ENCODE measurements at regions not wholly inside any gene's neighbourhood (a gene's known extent, or its start where the extent isn't known, plus 50 kb on each side); places are given as distances from the start of the nearest gene placed in this dataset.
"Not testable (repeated sequence)": the region's sequence is repeated elsewhere in the genome, so short reads cannot be mapped to it uniquely, and the experiment has no call there.

DNA sequence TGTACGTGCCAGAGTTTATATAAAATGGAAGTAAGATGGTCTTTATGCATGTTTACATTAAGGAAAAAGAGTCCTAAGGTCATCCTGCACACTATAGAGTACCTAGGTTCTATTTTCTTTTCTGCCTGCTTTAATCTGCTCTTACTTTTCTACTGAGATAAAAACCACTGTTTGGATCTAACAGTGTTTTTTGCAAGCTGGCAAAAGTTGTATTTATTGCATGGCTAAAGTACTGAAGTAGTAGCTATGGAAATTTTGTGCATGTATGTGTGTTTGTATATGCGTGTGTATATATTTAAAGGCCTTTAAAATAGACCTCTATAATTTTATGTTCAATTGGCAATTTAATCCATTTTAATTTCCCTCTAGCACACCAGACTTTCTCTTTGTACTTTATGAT, 98.3 kb upstream of the CPSF6 start:
- no peak for DNase-seq

DNA sequence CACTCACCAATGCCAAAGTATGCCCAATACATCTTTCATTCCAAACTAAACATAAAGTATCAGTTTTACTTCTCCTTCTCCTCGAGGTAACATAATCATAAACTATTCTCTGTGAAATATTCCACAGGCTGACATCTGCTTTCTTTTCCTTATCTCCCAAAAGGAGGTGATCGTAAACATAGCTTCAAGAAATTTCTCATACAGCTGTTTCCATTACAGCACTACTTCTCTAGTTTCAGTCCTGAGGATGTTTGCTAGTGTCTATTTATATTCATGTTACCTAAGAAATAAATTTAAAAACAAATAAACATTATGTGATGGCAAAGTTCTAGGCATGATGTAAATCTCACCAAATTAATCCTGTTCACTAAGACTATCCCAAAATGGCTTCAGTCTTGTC, 90.1 kb upstream of the CPSF6 start:
- DNase-seq, result no peak

DNA sequence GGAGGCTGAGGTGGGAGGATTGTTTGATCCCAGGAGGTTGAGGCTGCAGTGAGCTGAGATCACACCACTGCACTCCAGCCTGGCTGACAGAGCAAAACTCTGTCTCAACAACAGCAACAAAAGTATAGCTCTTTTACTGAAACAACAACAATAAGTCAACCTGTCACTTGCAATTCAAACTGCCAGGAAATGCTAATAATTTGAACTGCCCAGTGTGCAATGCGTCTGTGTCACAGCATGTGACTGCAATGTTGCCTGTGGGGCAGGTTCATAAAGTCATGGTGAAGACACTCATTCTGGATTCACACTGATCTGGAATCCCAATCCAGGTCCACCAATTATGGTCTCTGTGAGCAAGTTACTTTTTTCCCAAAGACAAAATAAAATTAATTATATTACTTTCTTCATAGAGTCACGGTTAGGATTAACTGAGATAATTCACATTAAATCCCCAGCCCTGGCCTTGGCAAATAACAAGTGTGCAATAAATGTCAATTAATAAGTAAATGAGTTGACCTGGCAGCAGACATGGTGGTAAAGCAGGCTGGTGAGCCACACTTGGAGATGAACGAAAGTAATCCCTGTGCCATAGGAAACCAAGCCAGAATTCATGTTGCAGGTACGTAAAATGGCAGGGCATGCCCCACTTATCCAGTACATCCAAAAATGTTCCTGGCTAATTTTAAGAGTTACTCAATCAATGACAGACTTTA, 89.1 kb upstream of the CPSF6 start:
- DNase-seq, result no peak

DNA sequence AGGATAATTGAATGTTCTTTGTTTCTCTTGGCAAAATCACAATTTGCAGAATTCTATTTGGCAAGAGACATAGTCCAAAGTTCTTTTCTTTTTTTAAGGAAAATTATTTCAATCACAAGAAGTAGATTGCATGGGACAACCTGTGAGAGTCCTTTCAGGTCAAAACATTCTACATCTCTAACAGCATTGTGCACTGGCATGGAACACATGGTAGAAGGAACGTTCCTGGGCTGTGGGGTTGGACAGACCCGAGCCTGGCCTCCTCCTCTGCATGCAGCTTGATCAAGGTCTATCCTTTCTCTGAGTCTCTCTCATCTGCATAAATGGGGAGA, 88.6 kb upstream of the CPSF6 start:
- no peak for DNase-seq

DNA sequence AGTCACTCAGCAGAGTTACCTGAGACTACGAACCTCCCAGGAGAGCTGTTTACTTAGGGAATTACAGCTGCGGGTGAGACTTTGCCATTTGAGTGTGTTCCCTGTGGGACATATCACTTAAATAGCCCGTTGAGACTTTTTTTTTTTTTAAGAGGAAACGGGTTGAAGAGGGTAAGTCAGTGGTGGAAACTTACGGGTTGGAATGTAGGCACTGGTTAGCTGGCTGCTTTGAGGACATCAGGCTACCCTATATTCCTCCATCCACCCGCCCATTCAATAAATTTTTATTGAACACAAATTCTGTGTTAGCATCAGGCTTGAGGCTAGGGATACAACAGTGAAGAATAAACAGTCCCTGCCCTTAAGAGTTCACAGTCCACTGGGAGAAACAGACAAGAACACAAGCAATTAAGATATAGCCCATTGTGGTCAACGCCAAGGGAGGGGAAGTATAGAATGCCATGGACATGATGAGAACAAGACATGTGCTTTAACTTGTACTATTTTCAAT, 88.1 kb upstream of the CPSF6 start:
- DNase-seq, result no peak

DNA sequence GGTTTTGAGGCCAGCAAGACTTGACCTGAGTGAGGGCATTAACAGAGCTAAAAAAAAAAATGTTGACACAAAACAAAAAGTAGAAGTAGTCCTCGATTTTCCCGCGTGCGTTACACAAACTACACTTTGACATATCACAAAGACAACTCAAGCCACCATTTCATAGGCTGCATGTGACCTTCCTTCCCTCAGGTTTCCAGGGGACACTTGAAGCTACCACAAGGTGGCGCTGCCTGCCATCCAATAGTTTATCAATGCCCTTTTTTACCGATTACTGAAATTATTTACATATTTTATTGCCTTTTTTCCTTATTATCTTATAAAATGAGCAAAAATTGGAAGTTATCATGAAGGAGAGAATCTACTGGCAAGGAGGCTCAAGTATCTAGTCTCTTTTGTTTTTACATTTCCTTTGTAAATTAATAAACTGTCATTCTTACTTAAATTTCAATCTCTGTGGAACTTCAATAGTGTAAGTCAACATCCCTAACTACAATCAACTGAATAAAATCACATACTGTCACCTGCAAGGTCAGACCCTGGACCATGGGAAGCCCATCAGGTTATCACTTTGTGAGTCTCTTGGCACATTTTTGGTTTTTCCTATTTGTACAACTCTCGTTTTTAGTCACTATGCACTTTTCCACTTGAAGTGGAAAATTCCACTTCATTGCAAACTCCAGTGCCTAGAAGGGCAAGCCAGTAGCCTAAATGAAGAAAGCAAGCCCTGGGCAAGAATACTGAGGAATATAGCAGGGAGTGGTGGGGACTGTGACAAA, 84.6 kb upstream of the CPSF6 start:
- no peak for DNase-seq

DNA sequence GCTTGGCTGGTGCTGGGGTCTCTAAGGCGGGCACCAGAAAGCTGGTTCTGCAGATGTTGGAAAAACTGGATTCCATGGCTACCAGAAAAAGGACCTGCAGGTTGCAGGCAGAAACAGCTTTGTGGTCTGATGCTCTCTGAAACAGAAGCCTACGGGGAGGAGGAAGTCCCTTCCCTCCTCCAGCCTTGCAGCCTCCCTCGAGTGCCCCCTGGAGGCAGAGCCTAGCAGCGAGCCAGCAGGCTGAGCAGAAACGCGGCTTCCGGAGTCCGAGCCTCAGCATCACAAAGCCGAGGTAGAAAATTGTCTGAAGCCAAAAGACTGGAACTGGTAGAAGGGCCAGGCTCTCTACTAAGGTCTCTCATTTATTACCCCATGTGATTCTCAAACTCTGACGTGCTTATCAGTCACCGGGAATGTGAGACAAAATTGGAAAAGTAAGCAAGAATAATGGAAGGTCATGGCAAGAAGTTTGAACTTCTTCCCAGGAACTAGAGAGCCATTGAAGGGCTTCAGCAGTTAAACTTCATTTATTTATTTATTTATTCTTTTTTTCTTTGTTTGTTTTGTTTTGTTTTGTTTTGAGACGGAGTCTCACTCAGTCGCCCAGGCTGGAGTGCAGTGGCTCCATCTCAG, 82.2 kb upstream of the CPSF6 start:
- peak; percentile 96 for DNase-seq

DNA sequence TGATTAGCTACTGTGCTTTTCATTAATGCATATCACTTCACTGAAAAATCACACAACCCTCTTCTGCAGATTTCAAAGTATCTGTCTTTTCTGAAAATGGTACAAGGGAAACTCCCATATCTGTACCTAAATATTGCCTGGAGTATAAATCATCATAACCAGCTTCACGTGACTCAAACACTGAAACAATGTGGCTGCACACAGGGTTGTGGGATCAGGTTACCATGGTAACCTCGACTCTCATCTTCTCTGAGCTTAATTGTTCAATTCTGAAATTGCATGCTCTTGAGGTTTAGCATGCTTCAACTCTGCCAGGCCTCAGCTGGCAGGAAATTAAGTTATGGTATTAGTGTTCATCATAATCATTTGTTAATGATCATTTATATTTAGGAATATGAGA, 77.5 kb upstream of the CPSF6 start:
- no peak for DNase-seq

DNA sequence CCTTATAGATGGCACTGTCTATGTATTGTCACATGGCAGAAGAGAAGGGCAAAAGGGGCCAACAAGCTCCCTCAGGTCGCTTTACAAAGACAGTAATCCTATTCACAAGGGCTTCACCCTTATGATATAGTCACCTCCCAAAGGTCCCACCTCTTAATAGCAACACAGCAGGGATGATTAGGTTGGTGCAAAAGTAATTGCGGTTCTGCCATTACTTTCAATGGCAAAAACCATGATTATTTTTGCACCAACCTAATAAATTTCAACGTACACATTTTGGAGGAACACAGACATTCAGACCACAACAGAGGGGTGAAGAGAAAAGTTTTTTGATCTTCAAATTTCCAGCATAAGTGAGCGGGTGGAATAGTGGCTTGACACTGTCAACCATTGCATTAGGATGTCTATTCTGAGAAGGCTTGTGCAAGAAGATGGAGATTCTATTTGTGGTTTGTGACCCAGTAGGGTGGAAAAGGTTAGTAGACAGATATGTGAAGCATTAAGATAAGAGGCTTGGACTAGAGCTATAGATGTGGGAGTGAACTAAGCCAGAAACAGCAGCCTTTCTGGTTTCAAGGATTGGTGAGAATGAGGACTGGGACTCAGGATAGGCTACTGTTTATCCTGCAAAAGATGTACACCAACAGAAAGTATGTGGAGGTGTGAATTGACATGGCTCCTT, 75.5 kb upstream of the CPSF6 start:
- no peak for DNase-seq

DNA sequence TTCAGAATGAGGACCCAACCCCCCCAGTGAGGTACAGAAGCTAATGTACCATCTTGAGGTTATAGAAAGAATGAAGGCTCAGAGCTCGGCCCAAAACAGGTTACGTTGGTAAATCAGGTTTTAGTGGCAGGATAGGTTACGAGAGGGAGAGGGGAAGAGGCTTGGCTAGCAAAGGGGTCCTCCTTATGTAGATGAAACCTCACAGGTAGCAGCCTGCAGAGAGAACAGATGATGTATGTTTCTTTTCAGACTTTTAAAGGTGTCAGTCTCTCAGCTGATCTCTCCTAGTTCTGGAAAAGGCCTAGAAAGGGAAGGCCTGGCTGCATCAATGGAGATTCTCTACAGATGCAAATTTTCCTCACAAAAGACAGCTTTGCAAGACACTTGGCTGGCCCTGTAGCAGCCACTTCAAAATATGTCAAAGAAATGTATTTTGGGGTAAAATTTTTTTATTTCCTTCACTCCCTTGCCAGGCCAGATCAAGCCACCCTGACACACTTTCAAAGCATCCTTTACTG, 71.7 kb upstream of the CPSF6 start:
- no peak for DNase-seq

DNA sequence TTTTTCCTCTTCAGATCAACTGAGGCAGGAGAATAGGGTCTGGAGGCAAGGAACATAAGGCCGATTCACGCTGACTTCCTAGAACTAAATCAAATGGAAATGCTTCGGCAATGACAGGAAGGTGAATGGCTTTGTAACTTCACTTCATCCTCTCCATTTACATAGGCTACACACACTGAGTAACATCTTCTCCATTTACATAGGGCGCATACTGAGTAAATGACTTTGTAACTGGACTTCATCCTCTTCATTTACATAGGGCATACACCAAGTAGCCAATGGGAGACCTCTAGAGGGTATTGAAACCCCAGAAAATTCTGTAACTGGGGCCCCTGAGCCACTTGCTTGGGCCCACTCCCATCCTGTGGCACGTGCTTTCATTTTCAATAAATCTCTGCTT, 71.0 kb upstream of the CPSF6 start:
- DNase-seq, result no peak

DNA sequence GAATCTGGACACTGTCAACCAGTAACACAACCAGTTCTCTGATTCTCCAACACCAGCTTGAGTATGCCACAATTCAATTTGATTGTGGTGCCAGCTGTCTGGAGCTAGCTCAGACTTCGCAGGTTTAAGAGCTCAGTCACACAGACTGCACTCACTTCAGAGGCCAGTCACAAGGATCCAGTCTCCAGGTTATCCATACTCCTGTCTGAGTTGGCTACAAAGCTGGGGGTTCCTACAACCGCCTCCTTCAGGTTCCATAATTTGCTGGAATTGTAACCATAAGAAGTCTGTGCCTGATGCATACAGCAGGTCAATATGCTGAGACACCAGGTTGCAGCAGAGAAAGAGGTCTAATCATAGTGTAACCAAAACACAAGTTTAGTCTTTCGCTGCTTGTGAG, 70.5 kb upstream of the CPSF6 start:
- DNase-seq, result no peak

DNA sequence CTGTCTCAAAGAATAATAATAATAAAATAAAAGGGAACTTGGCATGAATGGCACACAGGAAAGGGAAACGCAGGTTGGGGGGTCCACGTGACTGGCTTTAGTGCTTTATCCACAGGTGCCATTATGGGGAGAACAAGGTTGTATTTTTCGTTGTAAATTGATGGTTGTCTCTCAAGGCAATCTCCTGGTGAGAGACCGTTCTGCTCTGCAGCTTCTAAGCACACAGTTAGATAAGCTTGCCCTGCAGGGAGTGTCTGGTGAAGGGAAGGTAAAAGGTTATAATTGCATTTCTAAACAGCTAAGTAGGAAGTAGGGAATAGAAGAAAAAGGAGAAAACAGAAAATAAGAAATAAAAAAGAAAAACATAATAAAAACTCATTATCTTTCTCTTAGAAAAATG, 69.1 kb upstream of the CPSF6 start:
- DNase-seq, result no peak

DNA sequence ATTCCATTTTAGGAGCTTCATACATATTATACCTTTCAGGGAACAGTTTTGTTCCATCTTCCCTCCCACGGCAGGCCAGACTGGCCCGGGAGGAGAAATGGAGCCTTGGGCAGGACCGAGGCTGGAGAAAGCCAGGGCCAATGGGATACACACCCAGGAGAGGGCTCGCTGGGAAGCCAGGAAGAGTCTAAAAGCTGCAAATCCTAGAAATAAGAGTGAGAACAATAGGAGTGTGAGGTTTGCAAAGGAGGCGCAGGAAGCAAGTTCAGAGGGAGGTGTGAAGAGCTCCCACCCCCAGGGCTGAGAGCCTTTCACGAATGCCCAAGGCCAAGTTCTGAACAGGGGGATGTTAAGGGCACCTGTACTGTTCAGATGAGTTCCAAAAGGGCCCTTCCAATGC, 67.5 kb upstream of the CPSF6 start:
- DNase-seq, result no peak

DNA sequence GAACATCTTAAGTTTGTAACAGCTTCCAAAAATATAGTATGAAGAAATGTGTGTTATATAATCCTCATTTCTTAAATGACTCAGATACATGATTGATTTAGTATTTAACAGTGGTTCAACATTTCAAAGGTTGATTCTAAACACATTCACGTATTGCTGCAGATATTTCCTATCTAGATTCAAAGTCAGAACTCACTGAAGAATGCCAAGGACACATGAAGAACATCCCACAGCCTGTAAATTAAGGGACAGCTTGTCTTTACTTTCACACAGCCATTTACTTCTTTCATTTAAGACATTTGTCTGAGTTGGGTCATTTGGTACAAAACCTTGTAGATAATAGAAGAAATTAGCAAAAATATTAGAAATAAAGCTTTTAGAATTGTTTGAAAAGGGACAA, 66.9 kb upstream of the CPSF6 start:
- no peak for DNase-seq

DNA sequence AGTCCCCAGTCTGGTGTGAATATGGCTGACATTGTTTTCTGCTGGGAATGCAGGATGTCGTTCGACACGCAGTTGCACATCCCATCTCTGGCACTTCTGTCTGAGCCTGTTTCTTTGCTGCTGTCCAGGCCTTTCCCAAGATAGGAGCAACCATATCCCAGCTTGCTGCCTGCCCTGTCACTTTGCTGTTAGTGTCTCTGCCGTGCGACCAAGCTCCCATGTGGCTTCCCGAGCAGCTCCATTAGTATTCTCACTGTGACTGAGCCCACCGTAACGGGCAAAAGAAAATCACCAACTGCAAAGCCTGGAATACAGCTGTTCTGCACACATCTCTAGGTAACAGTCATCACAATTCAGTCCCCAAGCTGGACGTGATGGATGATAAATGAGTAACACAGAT, 66.0 kb upstream of the CPSF6 start:
- DNase-seq, result no peak

DNA sequence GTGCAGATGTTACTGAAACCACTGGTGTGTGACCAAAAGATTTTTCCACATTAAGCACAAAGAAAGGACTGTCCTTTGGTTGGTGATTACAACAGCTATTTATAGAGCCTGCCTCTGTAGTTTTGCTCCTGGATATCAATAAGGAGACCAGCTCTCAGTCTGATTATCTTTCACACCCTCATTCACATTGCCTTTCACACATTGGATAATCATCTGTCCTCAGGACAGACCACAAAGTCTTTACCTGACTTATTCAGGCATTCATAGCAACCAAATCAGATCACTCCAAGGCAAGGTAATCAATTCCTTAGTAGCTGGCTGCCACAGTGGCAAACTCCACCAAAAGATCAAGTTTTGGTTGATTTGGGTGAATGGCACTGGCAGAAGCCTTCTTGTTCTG, 59.6 kb upstream of the CPSF6 start:
- DNase-seq, result no peak

DNA sequence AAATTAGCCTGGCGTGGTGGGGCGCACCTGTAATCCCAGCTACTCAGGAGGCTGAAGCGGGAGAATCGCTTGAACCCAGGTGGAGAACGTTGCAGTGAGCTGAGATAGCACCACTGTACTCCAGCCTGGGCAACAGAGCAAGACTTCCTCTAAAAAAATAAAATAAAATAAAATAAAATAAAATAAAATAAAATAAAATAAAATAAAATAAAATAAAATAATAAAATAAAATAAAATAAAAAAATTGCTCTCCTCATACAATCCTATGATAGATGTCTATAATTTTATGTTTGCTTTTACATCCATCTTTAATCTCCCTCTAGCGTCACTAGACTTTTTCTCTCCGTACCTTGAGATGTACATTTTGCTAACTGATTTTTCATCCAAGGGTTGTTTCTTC, 51.8 kb upstream of the CPSF6 start:
- not testable (repeated sequence) for DNase-seq

DNA sequence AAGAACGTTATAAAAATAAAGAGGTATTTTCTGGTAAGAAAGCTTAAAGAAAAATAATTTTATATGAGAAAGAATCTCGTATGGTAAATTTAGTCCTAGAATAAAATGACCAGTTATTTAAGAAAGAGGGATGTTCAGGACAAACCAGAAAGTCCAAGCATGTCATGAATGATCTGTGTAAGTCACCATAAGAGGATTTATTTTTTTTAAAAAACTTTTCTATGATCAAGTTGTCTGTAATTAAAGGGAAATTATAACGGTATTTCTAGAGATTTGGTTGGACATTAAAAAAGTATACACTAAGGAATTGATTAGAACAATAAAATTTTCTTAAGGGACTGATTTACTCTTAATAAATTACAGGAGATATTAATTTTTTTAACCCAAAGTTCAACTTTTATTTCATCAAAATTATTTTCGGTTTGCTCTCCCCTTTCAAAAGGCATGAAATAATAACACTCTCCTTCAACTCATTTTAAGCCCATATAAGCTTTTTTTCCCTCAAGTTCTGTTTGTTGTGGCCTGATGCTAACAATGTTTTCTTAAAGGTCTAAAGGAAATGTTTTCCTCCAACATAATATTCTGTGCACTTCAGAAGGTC, 49.9 kb upstream of the CPSF6 start:
- DNase-seq, result no peak

All from islet precursor cell (in vitro differentiated cells).